Ammon's horn (tissue), 1 donor: ENCODE measurements at regions not wholly inside any gene's neighbourhood (a gene's known extent, or its start where the extent isn't known, plus 50 kb on each side); places are given as distances from the start of the nearest gene placed in this dataset.
"Not testable (repeated sequence)": the region's sequence is repeated elsewhere in the genome, so short reads cannot be mapped to it uniquely, and the experiment has no call there.

Experiments
- DNase-seq: peaks from one replicate; pipeline ENCODE4 v3.0.0-alpha.2; 2016; ENCODE audit warnings: low spot score

DNA sequence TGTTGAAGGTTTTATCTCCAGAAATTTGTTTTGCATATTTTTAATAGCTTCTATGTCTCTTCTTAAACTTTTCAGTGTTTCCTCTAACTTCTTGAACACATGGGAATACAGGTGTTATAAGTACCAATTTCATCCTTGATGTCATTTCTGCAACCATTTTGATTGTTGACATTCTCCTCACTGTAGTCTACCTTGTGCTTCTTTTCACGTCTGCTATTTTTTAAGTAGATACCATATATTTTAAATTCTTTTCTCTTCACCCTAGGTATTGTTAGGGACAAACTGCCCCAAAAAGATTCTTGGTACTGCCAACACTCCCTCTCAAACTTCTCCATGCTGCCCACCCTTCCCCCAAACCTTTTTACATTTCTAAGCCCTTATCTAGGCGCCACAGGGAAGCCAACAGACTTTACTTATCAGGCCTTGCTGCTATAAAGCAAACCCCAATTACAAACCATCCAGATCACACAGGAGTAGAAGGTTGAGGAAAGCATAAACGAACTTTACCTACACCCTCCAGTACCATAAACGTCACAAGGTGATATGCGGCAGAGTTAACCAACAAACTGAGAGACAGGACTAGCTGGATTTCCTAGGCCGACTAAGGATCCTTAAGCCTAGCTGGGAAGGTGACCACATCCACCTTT lies 1165.3 kb downstream of the TAF11L14 start:
- no peak for DNase-seq

- DNase-seq = no peak
These were observed 1166.2 kb downstream of the TAF11L14 start for GRCh38 chr5:18800293-18801025.

GRCh38 chr5:18801413-18801812 lies 1167.2 kb downstream of the TAF11L14 start:
- not testable (repeated sequence) for DNase-seq

- no peak for DNase-seq
These were observed 1168.1 kb downstream of the TAF11L14 start for GRCh38 chr5:18802336-18802735.

GRCh38 chr5:18805376-18805775 lies 1171.1 kb downstream of the TAF11L14 start:
- DNase-seq = no peak

GRCh38 chr5:18807256-18808149 lies 1173.2 kb downstream of the TAF11L14 start:
- no peak for DNase-seq

- DNase-seq = no peak
These were observed 1176.3 kb downstream of the CDH18 start for GRCh38 chr5:18811661-18812060.

- no peak for DNase-seq
These were observed 1159.6 kb downstream of the CDH18 start for GRCh38 chr5:18828351-18828750.

DNA sequence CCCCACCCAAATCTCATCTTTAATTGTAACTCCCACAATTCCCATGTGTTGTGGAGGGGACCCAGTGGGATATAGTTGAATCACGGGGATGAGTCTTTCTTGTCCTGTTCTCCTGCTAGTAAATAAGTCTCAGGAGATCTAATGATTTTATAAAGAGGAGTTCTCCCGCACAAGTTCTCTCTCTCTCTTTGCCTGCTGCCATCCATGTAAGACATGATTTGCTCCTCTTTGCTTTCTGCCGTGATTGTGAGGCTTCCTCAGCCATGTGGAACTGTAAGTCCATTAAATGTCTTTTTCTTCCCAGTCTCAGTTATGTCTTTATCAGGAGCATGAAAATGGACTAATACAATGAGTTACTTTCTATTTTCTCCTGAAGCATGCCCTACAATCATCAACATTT lies 1158.5 kb downstream of the CDH18 start:
- no peak for DNase-seq

GRCh38 chr5:18850216-18850615 lies 1137.8 kb downstream of the CDH18 start:
- no peak for DNase-seq

DNA sequence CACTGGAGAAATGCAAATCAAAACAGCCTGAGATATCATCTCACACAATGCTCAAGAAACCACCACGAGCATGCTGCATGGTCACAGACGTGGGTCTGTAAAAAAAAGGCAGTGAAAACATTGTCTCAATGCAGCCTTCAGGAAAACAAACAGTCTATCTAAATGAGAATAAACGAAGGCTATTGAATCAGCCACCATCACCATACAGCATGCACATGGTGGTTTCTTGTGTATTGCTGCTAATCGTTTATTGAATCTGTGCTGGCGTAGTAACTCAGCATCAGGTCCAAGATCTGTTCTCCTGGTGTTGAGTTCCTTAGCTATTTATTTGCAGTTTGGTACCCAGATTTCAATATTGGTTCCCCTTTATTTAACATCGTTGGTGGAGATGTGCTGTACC lies 1115.0 kb downstream of the CDH18 start:
- DNase-seq = no peak

GRCh38 chr5:18876565-18876964 lies 1111.4 kb downstream of the CDH18 start:
- no peak for DNase-seq

GRCh38 chr5:18881615-18882014 lies 1106.4 kb downstream of the CDH18 start:
- no peak for DNase-seq

GRCh38 chr5:18882154-18882553 lies 1105.8 kb downstream of the CDH18 start:
- DNase-seq = no peak

DNA sequence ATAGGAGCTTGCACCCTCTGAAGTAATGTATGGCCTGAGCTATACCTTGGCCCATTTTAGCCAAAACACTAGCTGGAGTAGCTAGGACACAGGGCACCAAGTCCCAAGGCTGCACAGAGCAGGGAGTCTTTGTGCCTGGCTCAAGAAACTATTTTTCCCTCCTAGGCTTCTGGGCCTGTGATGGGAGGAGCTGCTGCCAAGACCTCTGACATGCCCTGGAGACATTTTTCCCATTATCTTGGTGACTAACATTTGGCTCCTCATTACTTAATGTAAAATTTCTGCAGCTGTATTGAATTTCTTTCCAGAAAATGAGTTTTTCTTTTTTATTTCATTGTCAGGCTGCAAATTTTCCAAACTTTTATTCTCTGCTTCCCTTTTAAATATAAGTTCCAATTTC lies 1099.2 kb downstream of the CDH18 start:
- DNase-seq = no peak

- DNase-seq = no peak
These were observed 1087.4 kb downstream of the CDH18 start for GRCh38 chr5:18900644-18901043.

- DNase-seq = no peak
These were observed 1067.0 kb downstream of the CDH18 start for GRCh38 chr5:18920966-18921365.

DNA sequence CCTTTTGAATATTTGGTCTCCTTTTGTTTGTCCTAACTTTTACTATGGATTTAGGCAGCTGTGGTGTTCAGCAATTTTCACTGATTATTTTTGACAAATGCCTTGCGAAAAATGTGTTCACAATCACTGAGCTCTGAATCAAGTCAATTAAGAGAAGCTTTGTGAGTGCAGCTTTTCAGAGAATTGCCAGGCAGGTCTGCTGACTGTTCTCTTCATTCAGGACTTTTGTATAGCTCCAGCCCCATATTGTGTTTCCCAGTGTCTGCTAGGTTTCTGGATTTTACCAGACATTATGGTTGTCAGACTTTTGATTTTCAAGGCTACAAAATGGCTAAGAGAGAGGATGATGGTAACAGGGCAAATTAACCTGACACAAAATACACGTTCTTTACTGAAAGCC lies 1055.9 kb downstream of the CDH18 start:
- no peak for DNase-seq

DNA sequence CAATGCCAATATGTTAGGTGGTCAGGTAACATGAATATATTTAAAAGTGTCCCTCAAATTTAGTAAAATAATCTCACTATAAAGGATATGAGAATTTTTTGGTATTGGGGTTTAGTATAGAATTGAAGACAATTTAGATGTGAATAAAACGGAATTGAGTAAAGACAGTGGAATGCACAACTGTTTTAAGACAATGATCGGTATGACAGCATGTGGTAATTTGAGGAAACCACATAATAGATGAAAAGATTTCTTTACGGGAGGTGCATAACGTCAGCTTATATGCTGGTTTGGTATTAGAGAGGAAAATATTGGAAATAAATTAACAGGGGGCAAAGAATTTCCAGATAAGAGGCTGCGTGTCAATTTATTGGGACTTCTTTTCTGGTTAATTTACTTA lies 1043.2 kb downstream of the CDH18 start:
- no peak for DNase-seq

GRCh38 chr5:18954239-18954638 lies 1033.8 kb downstream of the CDH18 start:
- DNase-seq = no peak

- DNase-seq = peak; percentile 31
These were observed 1028.5 kb downstream of the CDH18 start for GRCh38 chr5:18959535-18959934.

DNA sequence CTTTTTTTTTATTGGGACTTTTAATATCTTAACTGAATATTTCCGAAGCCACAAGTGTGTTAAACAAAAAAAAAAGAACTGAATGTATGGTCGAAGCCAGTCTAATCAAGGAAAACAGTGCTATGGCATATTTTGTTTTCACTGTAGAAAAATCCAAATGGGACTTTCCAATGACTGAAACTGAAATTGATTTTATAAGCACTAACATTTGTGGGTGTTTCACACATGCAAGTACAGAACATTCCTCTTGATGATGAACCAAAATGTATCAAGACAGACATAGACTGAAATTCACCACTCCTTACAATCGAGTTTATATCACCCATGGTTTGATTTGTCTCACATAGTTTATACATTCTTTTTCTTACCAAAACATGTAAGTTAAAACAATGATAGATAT lies 1026.8 kb downstream of the CDH18 start:
- DNase-seq = peak; percentile 35

- no peak for DNase-seq
These were observed 1022.1 kb downstream of the CDH18 start for GRCh38 chr5:18965893-18966292.
